K562 (cell line): ENCODE measurements at regions not wholly inside any gene's neighbourhood (a gene's known extent, or its start where the extent isn't known, plus 50 kb on each side); places are given as distances from the start of the nearest gene placed in this dataset.

Source experiments
- ATAC-seq: fragments of 200-7000 bp; cut with Tn5 transposase; 3 replicates; pipeline ENCODE4 v1.9.1; 2020; ENCODE audit warnings: moderate library complexity
- BruUV-seq: library from RNA; stranded (reverse); fragments of 400-500 nt; replicated peaks from 2 replicates; lab custom pipeline; 2021; lab: Mats Ljungman, UMichigan
- CTCF ChIA-PET: fragments of 300-600 bp; formaldehyde crosslinking; extraction: SDS; loops from one replicate; lab custom pipeline; 2021; ENCODE audit warnings: low intra/inter-chr PET ratio; lab: Yijun Ruan, JAX
- POLR2A ChIA-PET: fragments of 300-600, 350-650 bp; sonication (Branson Sonifier 250); formaldehyde crosslinking; extraction: SDS; loops from one replicate; lab custom pipeline; 2021; ENCODE audit warnings: antibody characterized with exemption, inconsistent platforms; lab: Yijun Ruan, JAX
- DNase-seq, 4 experiments: peaks; one replicate each; pipeline versions ENCODE4 v3.0.0 to v3.0.0-alpha.2; 2011 to 2018; ENCODE audit warnings: low spot score in 3 of 4, mixed read lengths in 3 of 4; ENCODE audit errors: extremely low read depth in 1 of 4
- FAIRE-seq: peaks from 2 replicates; lab custom pipeline; 2011; peaks lifted over from hg19 to GRCh38; lab: Jason Lieb, UNC
- H2AFZ ChIP-seq: 2 replicates; pipeline ENCODE4 v1.6.0; 2011; ENCODE audit warnings: low read depth, low read length, control low read depth, inconsistent platforms
- H3K27ac ChIP-seq: fragments of 200-600 bp; 3 replicates; pipeline ENCODE4 v1.8.0; 2011; ENCODE audit warnings: low read depth, mild to moderate bottlenecking, control low read depth, inconsistent platforms, low read length, moderate library complexity, mixed read lengths; ENCODE audit errors: extremely low read depth
- H3K27me3 ChIP-seq, 2 experiments: fragments of 300-600 bp in 1 of 2; 2 replicates in 1 of 2; 3 replicates in 1 of 2; pipeline versions ENCODE4 v1.6.0 to v1.8.0; 2011; ENCODE audit warnings: inconsistent platforms in 2 of 2, low read length in 2 of 2, mild to moderate bottlenecking in 1 of 2, mixed read lengths in 1 of 2, moderate library complexity in 1 of 2; ENCODE audit not compliant: control insufficient read depth in 2 of 2, insufficient read depth in 2 of 2
- H3K36me3 ChIP-seq: fragments of 300-600 bp; 3 replicates; pipeline ENCODE4 v1.8.0; 2011; ENCODE audit warnings: mild to moderate bottlenecking, low read length, inconsistent platforms; ENCODE audit not compliant: control insufficient read depth, insufficient read depth
- H3K4me1 ChIP-seq, 2 experiments: fragments of 200-600 bp in 1 of 2; replicated peaks in 1 of 2; 2 replicates in 1 of 2; 3 replicates in 1 of 2; pipeline versions ENCODE4 v1.5.1 to v1.8.0; 2011; ENCODE audit warnings: inconsistent platforms in 2 of 2, low read length in 2 of 2, mild to moderate bottlenecking in 1 of 2, mixed read lengths in 1 of 2, moderate library complexity in 1 of 2; ENCODE audit not compliant: control insufficient read depth in 2 of 2, insufficient read depth in 2 of 2
- H3K4me2 ChIP-seq: 2 replicates; pipeline ENCODE4 v1.6.1; 2011; ENCODE audit warnings: low read length, control low read depth, inconsistent platforms, mixed read lengths; ENCODE audit not compliant: insufficient read depth
- H3K4me3 ChIP-seq: fragments of 200-600 bp; sonication (generic), shearing (Covaris generic); 2 replicates; pipeline ENCODE4 v1.5.1; 2016; ENCODE audit warnings: control low read depth, inconsistent platforms
- H3K79me2 ChIP-seq: fragments of 200-600 bp; 3 replicates; pipeline ENCODE4 v1.8.0; 2011; ENCODE audit warnings: low read length, inconsistent platforms; ENCODE audit not compliant: control insufficient read depth, insufficient read depth
- H3K9ac ChIP-seq, 2 experiments: 2 replicates each; pipeline versions ENCODE4 v1.6.0 to v1.6.1; 2011; ENCODE audit warnings: low read depth in 2 of 2, low read length in 2 of 2, control low read depth in 1 of 2, inconsistent platforms in 1 of 2, mild to moderate bottlenecking in 1 of 2, mixed read lengths in 1 of 2; ENCODE audit not compliant: insufficient read depth in 1 of 2
- H3K9me1 ChIP-seq: one replicate; pipeline ENCODE4 v1.6.0; 2011; ENCODE audit warnings: inconsistent platforms, mild to moderate bottlenecking, low read length, moderate library complexity; ENCODE audit not compliant: control insufficient read depth, insufficient read depth
- H3K9me3 ChIP-seq: replicated peaks from 2 replicates; pipeline ENCODE4 v1.5.1; 2011; ENCODE audit warnings: low read depth, low read length, inconsistent platforms; ENCODE audit not compliant: control insufficient read depth, insufficient read depth
- H4K20me1 ChIP-seq: replicated peaks from 2 replicates; pipeline ENCODE4 v1.6.1; 2011; ENCODE audit warnings: low read length, inconsistent platforms, mixed read lengths; ENCODE audit not compliant: control insufficient read depth, insufficient read depth
- FOXK2 ChIP-seq, 2 experiments: fragments of 450-650 bp; IDR thresholded peaks in 1 of 2; conservative IDR thresholded peaks in 1 of 2; 2 replicates each; pipeline ENCODE4 v1.6.1; 2016; ENCODE audit warnings: low read depth in 2 of 2, mild to moderate bottlenecking in 1 of 2
- HSF4 ChIP-seq: fragments of 250-450 bp; sonication (Bioruptor Pico); IDR thresholded peaks from 2 replicates; pipeline ENCODE4 v2.1.2; 2022; ENCODE audit warnings: mild to moderate bottlenecking, moderate library complexity, borderline replicate concordance
- JUN ChIP-seq, 2 experiments: sonication (generic) in 1 of 2; formaldehyde crosslinking in 1 of 2; IDR thresholded peaks; 2 replicates each; pipeline versions ENCODE4 v1.6.1 to v1.8.0; 2012 to 2022; ENCODE audit warnings: borderline replicate concordance in 2 of 2, mild to moderate bottlenecking in 2 of 2, improper control_type of control experiment in 1 of 2, low read depth in 1 of 2, low read length in 1 of 2, missing genetic modification reagents in 1 of 2
- ZBTB1 ChIP-seq: sonication (generic); formaldehyde crosslinking; IDR thresholded peaks from 2 replicates; pipeline ENCODE4 v1.8.1; 2023; ENCODE audit warnings: missing genetic modification reagents, low read depth, mild to moderate bottlenecking, borderline replicate concordance
- ZKSCAN3 ChIP-seq: fragments of 250-450 bp; sonication (Bioruptor Pico); IDR thresholded peaks from 2 replicates; pipeline ENCODE4 v1.4.0; 2020
- WGBS: fragments of 100-300 bp; shearing (Covaris generic); methylation state at CpG from one replicate; pipeline ENCODE4 v1.1.6; 2016; ENCODE audit warnings: low coverage, mixed read lengths; ENCODE audit not compliant: insufficient coverage; ENCODE audit errors: missing lambda C conversion rate; 5-methylcytosine and 5-hydroxymethylcytosine counted together
- in situ Hi-C: fragments of 300-500 bp; cut with MboI; formaldehyde crosslinking; loops from 4 replicates; pipeline ENCODE4 v1.15.0; 2018; ENCODE audit warnings: inconsistent platforms, mixed read lengths
- intact Hi-C: fragments of 100-400 bp; cut with micrococcal nuclease; formaldehyde crosslinking; loops from 2 replicates; pipeline ENCODE4 v1.14.2; 2022
- TF ChIP-seq, protein P1 (sequence below): sonication (generic); formaldehyde crosslinking; IDR thresholded peaks from 2 replicates; pipeline ENCODE4 v1.5.0; 2020; ENCODE audit warnings: missing genetic modification reagents
- TF ChIP-seq, protein P2 (sequence below): fragments of 450-650 bp; formaldehyde crosslinking; IDR thresholded peaks from 2 replicates; pipeline ENCODE4 v1.4.0; 2020; ENCODE audit warnings: mild to moderate bottlenecking, mixed read lengths

DNA sequence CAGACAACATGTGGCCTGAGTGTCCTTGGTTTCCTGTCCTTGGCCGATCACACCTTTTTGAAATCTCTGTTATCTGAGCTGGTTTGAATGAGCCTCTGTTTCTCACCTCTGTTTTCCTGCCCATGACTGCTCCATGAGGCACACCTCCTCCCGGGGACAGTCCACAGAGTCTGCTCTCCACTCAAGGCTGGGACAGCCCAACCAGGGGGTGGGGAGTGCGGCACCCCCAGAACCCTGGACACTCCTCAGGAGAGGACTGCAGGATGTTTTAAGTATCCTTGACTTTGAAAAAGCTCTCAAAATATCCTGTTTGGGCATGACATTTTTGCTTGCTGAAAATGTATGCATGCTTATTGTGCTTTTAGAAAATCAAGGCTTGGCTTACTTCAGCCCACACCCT is 333.0 kb upstream of the N4BP1 start:
- DNase-seq (no peak), ATAC-seq (no peak), FAIRE-seq (no peak)
- ChIA-PET CTCF (no interaction called here), POLR2A (no interaction called here)
- Histone ChIP-seq H3K9me3 (no peaks in the 10 kb centered on the region), H4K20me1 (no peaks in the 10 kb centered on the region), H3K79me2 (no peaks in the 10 kb centered on the region), H3K27me3 (no peaks in the 10 kb centered on the region; a peak in 1 of 5 replicates), H2AFZ (no peak overlapping the region), H3K36me3 (no peaks in the 10 kb centered on the region), H3K4me1 (no peaks in the 10 kb centered on the region), H3K9ac (no peak overlapping the region), H3K27ac (no peak overlapping the region), H3K9me1 (no peaks in the 10 kb centered on the region), H3K4me2 (no peak overlapping the region), H3K4me3 (no peak overlapping the region)
- intact Hi-C loops = no loop called here
- 0% methylated on average over 3 of the region's 3 CpGs for WGBS
- in situ Hi-C loops = no loop called here
- BruUV-seq = no TSS peak
- TF ChIP-seq ZKSCAN3 (CRISPR knock-in tag) (no peak), FOXK2 (conservative IDR thresholded peaks at IDR 0.05 in 1 of 2, IDR thresholded peaks at IDR 0.05 in 1 of 2; ENCODE audit: low read depth in 2 of 2) (no peak), HSF4 (CRISPR knock-in tag) (no peak), ZBTB1 (CRISPR knock-in tag) (no peak), JUN (IDR thresholded peaks at IDR 0.05; ENCODE audit: borderline replicate concordance, low read depth, low read length) (no peak), JUN (CRISPR knock-in tag; IDR thresholded peaks at IDR 0.05; ENCODE audit: borderline replicate concordance) (no peak)
- TF ChIP-seq, protein P1, sequence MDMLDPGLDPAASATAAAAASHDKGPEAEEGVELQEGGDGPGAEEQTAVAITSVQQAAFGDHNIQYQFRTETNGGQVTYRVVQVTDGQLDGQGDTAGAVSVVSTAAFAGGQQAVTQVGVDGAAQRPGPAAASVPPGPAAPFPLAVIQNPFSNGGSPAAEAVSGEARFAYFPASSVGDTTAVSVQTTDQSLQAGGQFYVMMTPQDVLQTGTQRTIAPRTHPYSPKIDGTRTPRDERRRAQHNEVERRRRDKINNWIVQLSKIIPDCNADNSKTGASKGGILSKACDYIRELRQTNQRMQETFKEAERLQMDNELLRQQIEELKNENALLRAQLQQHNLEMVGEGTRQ (CRISPR knock-in tag) = no peak
- TF ChIP-seq, protein P2, sequence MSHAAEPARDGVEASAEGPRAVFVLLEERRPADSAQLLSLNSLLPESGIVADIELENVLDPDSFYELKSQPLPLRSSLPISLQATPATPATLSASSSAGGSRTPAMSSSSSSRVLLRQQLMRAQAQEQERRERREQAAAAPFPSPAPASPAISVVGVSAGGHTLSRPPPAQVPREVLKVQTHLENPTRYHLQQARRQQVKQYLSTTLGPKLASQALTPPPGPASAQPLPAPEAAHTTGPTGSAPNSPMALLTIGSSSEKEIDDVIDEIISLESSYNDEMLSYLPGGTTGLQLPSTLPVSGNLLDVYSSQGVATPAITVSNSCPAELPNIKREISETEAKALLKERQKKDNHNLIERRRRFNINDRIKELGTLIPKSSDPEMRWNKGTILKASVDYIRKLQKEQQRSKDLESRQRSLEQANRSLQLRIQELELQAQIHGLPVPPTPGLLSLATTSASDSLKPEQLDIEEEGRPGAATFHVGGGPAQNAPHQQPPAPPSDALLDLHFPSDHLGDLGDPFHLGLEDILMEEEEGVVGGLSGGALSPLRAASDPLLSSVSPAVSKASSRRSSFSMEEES (CRISPR knock-in tag) = no peak
